IMR-90 (cell line): ENCODE measurements at regions not wholly inside any gene's neighbourhood (a gene's known extent, or its start where the extent isn't known, plus 50 kb on each side); places are given as distances from the start of the nearest gene placed in this dataset.

ENCODE experiments used
- ATAC-seq: fragments of 200-7000 bp; cut with Tn5 transposase; 2 replicates; pipeline ENCODE4 v1.9.1; 2020; ENCODE audit warnings: low read depth, mild to moderate bottlenecking, moderate library complexity
- BruUV-seq: library from RNA; stranded (reverse); fragments of 400-500 nt; replicated peaks from 2 replicates; lab custom pipeline; 2021; lab: Mats Ljungman, UMichigan
- CTCF ChIA-PET: fragments of 300-600 bp; formaldehyde crosslinking; extraction: SDS; loops from one replicate; lab custom pipeline; 2021; ENCODE audit warnings: antibody characterized with exemption; lab: Yijun Ruan, JAX
- POLR2A ChIA-PET: fragments of 300-600 bp; sonication (Branson Sonifier 250); formaldehyde crosslinking; loops from one replicate; lab custom pipeline; 2022; ENCODE audit warnings: antibody characterized with exemption; ENCODE audit not compliant: unreplicated experiment; lab: Charles Lee
- DNase-seq: peaks from one replicate; pipeline ENCODE4 v3.0.0; 2013
- H2AFZ ChIP-seq: replicated peaks from 2 replicates; pipeline ENCODE3; 2013; ENCODE audit warnings: low read length, mild to moderate bottlenecking; ENCODE audit not compliant: poor library complexity
- H2AK5ac ChIP-seq: 2 replicates; pipeline ENCODE4 v1.6.1; 2013; ENCODE audit warnings: low read depth, low read length, inconsistent platforms
- H2AK9ac ChIP-seq: replicated peaks from 2 replicates; pipeline ENCODE3; 2013; ENCODE audit warnings: mild to moderate bottlenecking, low read depth, low read length, moderate library complexity; ENCODE audit not compliant: poor library complexity
- H2BK120ac ChIP-seq: 2 replicates; pipeline ENCODE4 v1.6.1; 2013; ENCODE audit warnings: low read depth, low read length, inconsistent platforms
- H2BK15ac ChIP-seq: 3 replicates; pipeline ENCODE4 v1.6.1; 2013; ENCODE audit warnings: low read depth, low read length, inconsistent platforms
- H2BK20ac ChIP-seq: 2 replicates; pipeline ENCODE4 v1.6.1; 2013; ENCODE audit warnings: low read depth, mild to moderate bottlenecking, inconsistent platforms, low read length, moderate library complexity
- H2BK5ac ChIP-seq: 2 replicates; pipeline ENCODE4 v1.6.1; 2013; ENCODE audit warnings: mild to moderate bottlenecking, low read depth, low read length, inconsistent platforms; ENCODE audit not compliant: poor library complexity, severe bottlenecking
- H3K14ac ChIP-seq: replicated peaks from 2 replicates; pipeline ENCODE4 v1.6.1; 2013; ENCODE audit warnings: low read depth, low read length, inconsistent platforms
- H3K18ac ChIP-seq: 2 replicates; pipeline ENCODE4 v1.6.1; 2013; ENCODE audit warnings: low read depth, low read length, control low read depth
- H3K23ac ChIP-seq: 2 replicates; pipeline ENCODE4 v1.6.1; 2013; ENCODE audit warnings: low read depth, low read length, inconsistent platforms
- H3K27ac ChIP-seq: 2 replicates; pipeline ENCODE4 v1.5.1; 2013; ENCODE audit warnings: mild to moderate bottlenecking, control low read depth, low read length; ENCODE audit not compliant: insufficient read depth
- H3K27me3 ChIP-seq: 2 replicates; pipeline ENCODE4 v1.6.1; 2013; ENCODE audit warnings: low read length; ENCODE audit not compliant: control insufficient read depth, insufficient read depth
- H3K36me3 ChIP-seq: 2 replicates; pipeline ENCODE4 v1.6.1; 2013; ENCODE audit warnings: low read length, mixed read lengths; ENCODE audit not compliant: control insufficient read depth, insufficient read depth
- H3K4ac ChIP-seq: 2 replicates; pipeline ENCODE4 v1.6.1; 2013; ENCODE audit warnings: low read depth, low read length, inconsistent platforms
- H3K4me1 ChIP-seq: 2 replicates; pipeline ENCODE4 v1.6.1; 2013; ENCODE audit warnings: low read length, mixed read lengths; ENCODE audit not compliant: control insufficient read depth, insufficient read depth
- H3K4me2 ChIP-seq: 2 replicates; pipeline ENCODE4 v1.6.1; 2013; ENCODE audit warnings: low read depth, mild to moderate bottlenecking, control low read depth, low read length, moderate library complexity
- H3K4me3 ChIP-seq: 2 replicates; pipeline ENCODE4 v1.5.1; 2013; ENCODE audit warnings: low read depth, mild to moderate bottlenecking, control low read depth, low read length, moderate library complexity; ENCODE audit not compliant: insufficient read depth
- H3K56ac ChIP-seq: 2 replicates; pipeline ENCODE4 v1.6.1; 2013; ENCODE audit warnings: low read length, inconsistent platforms; ENCODE audit not compliant: insufficient read depth; ENCODE audit errors: extremely low read depth
- H3K79me1 ChIP-seq, 2 experiments: 2 replicates each; pipeline ENCODE4 v1.6.1; 2013; ENCODE audit warnings: low read length in 2 of 2, inconsistent platforms in 1 of 2, low read depth in 1 of 2
- H3K9ac ChIP-seq: 2 replicates; pipeline ENCODE4 v1.6.1; 2013; ENCODE audit warnings: low read depth, low read length, control low read depth
- H3K9me1 ChIP-seq: 2 replicates; pipeline ENCODE4 v1.6.1; 2013; ENCODE audit warnings: low read length, inconsistent platforms; ENCODE audit not compliant: insufficient read depth
- H3K9me3 ChIP-seq: 2 replicates; pipeline ENCODE4 v1.6.1; 2013; ENCODE audit warnings: low read length; ENCODE audit not compliant: control insufficient read depth, insufficient read depth
- H4K20me1 ChIP-seq: 2 replicates; pipeline ENCODE4 v1.6.1; 2013; ENCODE audit warnings: low read length, inconsistent platforms; ENCODE audit not compliant: insufficient read depth
- H4K5ac ChIP-seq: 2 replicates; pipeline ENCODE4 v1.6.1; 2013; ENCODE audit warnings: mild to moderate bottlenecking, low read depth, low read length, control low read depth
- H4K8ac ChIP-seq, 2 experiments: 2 replicates each; pipeline ENCODE4 v1.6.1; 2013; ENCODE audit warnings: low read depth in 2 of 2, low read length in 2 of 2, control low read depth in 1 of 2, inconsistent platforms in 1 of 2
- H4K91ac ChIP-seq: 2 replicates; pipeline ENCODE4 v1.6.1; 2013; ENCODE audit warnings: low read depth, low read length, inconsistent platforms; ENCODE audit not compliant: insufficient read depth
- ELK1 ChIP-seq: fragments of 150-350 bp; IDR thresholded peaks from 2 replicates; pipeline ENCODE4 v1.6.1; 2016; ENCODE audit warnings: low read depth, mild to moderate bottlenecking, low read length, moderate library complexity, borderline replicate concordance
- FOS ChIP-seq: fragments of 150-350 bp; IDR thresholded peaks from 2 replicates; pipeline ENCODE4 v1.6.1; 2016; ENCODE audit warnings: low read depth, low read length
- RFX5 ChIP-seq: IDR thresholded peaks from 2 replicates; pipeline ENCODE4 v1.8.0; 2012; ENCODE audit warnings: low read depth, mild to moderate bottlenecking, low read length, moderate library complexity
- USF2 ChIP-seq: fragments of 150-350 bp; IDR thresholded peaks from 2 replicates; pipeline ENCODE4 v1.6.1; 2017; ENCODE audit warnings: mild to moderate bottlenecking, antibody characterized with exemption, low read length, low read depth
- WGBS, 2 experiments: methylation state at CpG; one replicate each; pipeline versions ENCODE4 v1.1.5 to v1.1.7; 2013; ENCODE audit warnings: missing lambda C conversion rate in 2 of 2; ENCODE audit not compliant: insufficient read length in 1 of 2; ENCODE audit errors: extremely low coverage in 2 of 2; 5-methylcytosine and 5-hydroxymethylcytosine counted together
- dilution Hi-C: fragments of 300-500 bp; cut with HindIII; formaldehyde crosslinking; loops from one replicate; pipeline ENCODE4 v1.14.3; 2018; ENCODE audit warnings: low sequenced_read_pairs; ENCODE audit not compliant: unreplicated experiment
- in situ Hi-C: fragments of 300-500 bp; cut with MboI; formaldehyde crosslinking; loops from 3 replicates; pipeline ENCODE4 v1.14.3; 2019; ENCODE audit warnings: low sequenced_read_pairs, inconsistent platforms, mixed read lengths
- intact Hi-C: fragments of 100-400 bp; cut with micrococcal nuclease; formaldehyde crosslinking; loops from 2 replicates; pipeline ENCODE4 v1.10.0; 2022

GRCh38 chr7:4602905-4603842 lies 78.9 kb upstream of the FOXK1 start:
- Histone ChIP-seq H3K4me1 (no peaks in the 10 kb centered on the region), H3K9me1 (no peaks in the 10 kb centered on the region), H3K23ac (no peak overlapping the region), H2BK120ac (no peak overlapping the region), H2AK9ac (no peak overlapping the region), H3K36me3 (no peaks in the 10 kb centered on the region), H2BK15ac (no peak overlapping the region), H3K56ac (no peak overlapping the region), H2BK5ac (no peak overlapping the region), H2BK20ac (no peak overlapping the region), H4K91ac (no peak overlapping the region), H3K4me2 (no peak overlapping the region), H3K79me1 (no peaks in the 10 kb centered on the region), H3K18ac (no peak overlapping the region), H2AK5ac (no peak overlapping the region), H3K4me3 (no peak overlapping the region), H4K5ac (no peak overlapping the region), H2AFZ (no peak overlapping the region), H3K9ac (no peak overlapping the region), H3K27me3 (peaks cover 3% of the 10 kb centered on the region), H3K27ac (no peak overlapping the region), H4K8ac (no peak overlapping the region), H4K20me1 (no peaks in the 10 kb centered on the region), H3K4ac (no peak overlapping the region), H3K14ac (no peak overlapping the region), H3K9me3 (no peaks in the 10 kb centered on the region; the same call in 1 of the 2 replicates)
- intact Hi-C loops (no loop called here), in situ Hi-C loops (loop anchor here (25.0 kb wide), 1 partner anchor 484 kb away; no protein-coding TSS in a partner anchor), dilution Hi-C loops (no loop called here)
- no TSS peak for BruUV-seq
- ChIA-PET POLR2A (no interaction called here), CTCF (no interaction called here)
- TF ChIP-seq USF2 (no peak), FOS (no peak), ELK1 (no peak), RFX5 (no peak)
- 79% methylated on average over 11 of the region's 20 CpGs; no CpG with 5 or more reads in 1 of the 2 experiments for WGBS, 2 experiments
- ATAC-seq (no peak), DNase-seq (no peak)
